ENCODE measurements at regions not wholly inside any gene's neighbourhood (a gene's known extent, or its start where the extent isn't known, plus 50 kb on each side); places are given as distances from the start of the nearest gene placed in this dataset.

- Histone ChIP-seq H3K9ac (no peak overlapping the region), H4K20me1 (ENCODE audit: insufficient read depth) (no peaks in the 10 kb centered on the region), H3K27ac (no peak overlapping the region), H3K79me2 (ENCODE audit: insufficient read depth, low read depth) (no peaks in the 10 kb centered on the region), H3K4me3 (IDR thresholded peaks at IDR 0.05; ENCODE audit: insufficient read depth, low read depth, low read length) (no peak overlapping the region), H2AFZ (ENCODE audit: low read depth) (no peak overlapping the region), H3K4me2 (no peak overlapping the region), H3K36me3 (ENCODE audit: insufficient read depth) (no peaks in the 10 kb centered on the region), H3K4me1 (ENCODE audit: low read depth, poor library complexity, severe bottlenecking) (no peaks in the 10 kb centered on the region), H3K27me3 (ENCODE audit: insufficient read depth, low read depth) (peaks cover 4% of the 10 kb centered on the region; the same call in 1 of the 2 replicates)
- TF ChIP-seq CTCF (conservative IDR thresholded peaks at IDR 0.05; ENCODE audit: low read depth, low read length) = peak; percentile 73
Measured at GRCh38 chr1:30232288-30232899, 491.0 kb downstream of the MATN1 start.

- no peak overlapping the region for H3K27ac ChIP-seq
- H3K4me1 ChIP-seq (ENCODE audit: low read depth, poor library complexity, severe bottlenecking) = no peaks in the 10 kb centered on the region
- no peaks in the 10 kb centered on the region for H3K79me2 ChIP-seq (ENCODE audit: insufficient read depth, low read depth)
- H3K36me3 ChIP-seq (ENCODE audit: insufficient read depth) = no peaks in the 10 kb centered on the region
- peaks cover 7% of the 10 kb centered on the region; the same call in 1 of the 2 replicates for H3K27me3 ChIP-seq (ENCODE audit: insufficient read depth, low read depth)
- no peak overlapping the region for H3K4me2 ChIP-seq
- no peak overlapping the region for H3K9ac ChIP-seq
- H2AFZ ChIP-seq (ENCODE audit: low read depth) = no peak overlapping the region
- no peaks in the 10 kb centered on the region for H4K20me1 ChIP-seq (ENCODE audit: insufficient read depth)
- no peak overlapping the region for H3K4me3 ChIP-seq (IDR thresholded peaks at IDR 0.05; ENCODE audit: insufficient read depth, low read depth, low read length)
- TF ChIP-seq CTCF (conservative IDR thresholded peaks at IDR 0.05; ENCODE audit: low read depth, low read length) = no peak
Measured at GRCh38 chr1:30229960-30230359, 493.4 kb downstream of the MATN1 start.

DNA sequence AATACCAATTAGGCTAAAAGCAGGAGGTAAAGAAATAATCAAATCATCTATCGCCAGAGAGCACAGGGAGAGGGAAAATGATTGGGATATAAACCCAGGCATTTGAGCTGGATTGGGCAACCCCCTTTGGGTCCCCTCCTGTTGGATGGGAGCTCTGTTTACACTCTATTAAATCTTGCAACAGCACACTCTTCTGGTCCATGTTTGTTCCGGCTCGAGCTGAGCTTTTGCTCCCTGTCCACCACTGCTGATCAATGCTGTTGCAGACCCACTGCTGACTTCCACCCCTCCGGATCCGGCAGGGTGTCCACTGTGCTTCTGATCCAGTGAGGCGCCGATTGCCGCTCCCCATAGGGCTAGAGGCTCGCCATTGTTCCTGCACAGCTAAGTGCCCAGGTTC is 493.8 kb downstream of the MATN1 start:
- Histone ChIP-seq H3K27me3 (ENCODE audit: insufficient read depth, low read depth) (peaks cover 7% of the 10 kb centered on the region; the same call in 1 of the 2 replicates), H3K36me3 (ENCODE audit: insufficient read depth) (no peaks in the 10 kb centered on the region), H4K20me1 (ENCODE audit: insufficient read depth) (no peaks in the 10 kb centered on the region), H3K79me2 (ENCODE audit: insufficient read depth, low read depth) (no peaks in the 10 kb centered on the region), H3K4me1 (ENCODE audit: low read depth, poor library complexity, severe bottlenecking) (no peaks in the 10 kb centered on the region), H3K4me3 (IDR thresholded peaks at IDR 0.05; ENCODE audit: insufficient read depth, low read depth, low read length) (no peak overlapping the region), H3K4me2 (no peak overlapping the region), H3K27ac (no peak overlapping the region), H3K9ac (no peak overlapping the region), H2AFZ (ENCODE audit: low read depth) (no peak overlapping the region)
- no peak for TF ChIP-seq CTCF (conservative IDR thresholded peaks at IDR 0.05; ENCODE audit: low read depth, low read length)

DNA sequence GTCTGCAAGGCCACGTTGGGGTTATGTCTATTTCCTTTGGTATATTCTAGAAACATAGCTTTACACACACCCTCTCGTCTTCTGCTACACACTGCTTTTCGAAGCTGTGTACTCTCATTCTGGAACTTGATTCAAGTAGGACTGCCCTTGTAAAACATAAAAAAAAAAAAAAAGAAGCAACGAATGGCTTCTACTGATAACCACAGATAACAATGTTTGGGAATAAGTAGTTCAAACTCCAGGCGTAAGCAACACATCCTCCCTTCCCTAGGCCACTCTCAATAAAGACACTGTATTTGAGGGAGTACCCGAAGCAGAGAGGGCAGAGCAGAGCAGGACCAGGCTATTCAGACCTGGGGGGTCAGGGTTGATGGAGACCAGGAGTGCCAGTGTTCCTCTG is 496.7 kb downstream of the MATN1 start:
- Histone ChIP-seq H3K79me2 (ENCODE audit: insufficient read depth, low read depth) (no peaks in the 10 kb centered on the region), H3K27ac (no peak overlapping the region), H3K4me3 (IDR thresholded peaks at IDR 0.05; ENCODE audit: insufficient read depth, low read depth, low read length) (no peak overlapping the region), H4K20me1 (ENCODE audit: insufficient read depth) (no peaks in the 10 kb centered on the region), H3K27me3 (ENCODE audit: insufficient read depth, low read depth) (peaks cover 3% of the 10 kb centered on the region; the same call in 1 of the 2 replicates), H3K9ac (no peak overlapping the region), H3K4me2 (no peak overlapping the region), H3K4me1 (ENCODE audit: low read depth, poor library complexity, severe bottlenecking) (no peaks in the 10 kb centered on the region), H2AFZ (ENCODE audit: low read depth) (no peak overlapping the region), H3K36me3 (ENCODE audit: insufficient read depth) (no peaks in the 10 kb centered on the region)
- no peak for TF ChIP-seq CTCF (conservative IDR thresholded peaks at IDR 0.05; ENCODE audit: low read depth, low read length)

All from KMS-11 (cell line).